K562 (cell line): ENCODE measurements at regions not wholly inside any gene's neighbourhood (a gene's known extent, or its start where the extent isn't known, plus 50 kb on each side); places are given as distances from the start of the nearest gene placed in this dataset.

Experiments
- BMI1 ChIP-seq: fragments of 150-350 bp; IDR thresholded peaks from 2 replicates; pipeline ENCODE4 v1.6.1; 2014; ENCODE audit warnings: low read length
- DDX20 ChIP-seq: fragments of 450-650 bp; IDR thresholded peaks from 2 replicates; pipeline ENCODE4 v1.6.1; 2016; ENCODE audit warnings: missing genetic modification characterization, low read depth, mild to moderate bottlenecking, missing compliant biosample characterization, moderate library complexity
- KLF6 ChIP-seq: fragments of 250-450 bp; sonication (Bioruptor Pico); IDR thresholded peaks from 2 replicates; pipeline ENCODE4 v1.4.0; 2020; ENCODE audit warnings: mild to moderate bottlenecking, moderate library complexity, borderline replicate concordance
- MAX ChIP-seq: sonication (generic); formaldehyde crosslinking; IDR thresholded peaks from 2 replicates; pipeline ENCODE4 v1.9.0; 2022; ENCODE audit warnings: mild to moderate bottlenecking, missing genetic modification reagents
- MNT ChIP-seq, 2 experiments: fragments of 450-650 bp; conservative IDR thresholded peaks; 2 replicates each; pipeline ENCODE4 v1.6.1; 2017; ENCODE audit warnings: mild to moderate bottlenecking in 2 of 2, moderate library complexity in 2 of 2
- PHF8 ChIP-seq: fragments of 200-600 bp; sonication (generic); IDR thresholded peaks from 2 replicates; pipeline ENCODE4 v1.6.1; 2012; ENCODE audit warnings: mixed run types, mild to moderate bottlenecking, inconsistent platforms, low read length, moderate library complexity, borderline replicate concordance
- RBM22 ChIP-seq: fragments of 200-400 bp; formaldehyde crosslinking; IDR thresholded peaks from 2 replicates; pipeline ENCODE4 v1.6.1; 2018; ENCODE audit warnings: low read length, low read depth; ENCODE audit not compliant: poor library complexity, severe bottlenecking
- RFX5 ChIP-seq: IDR thresholded peaks from 2 replicates; pipeline ENCODE4 v1.6.1; 2011; ENCODE audit warnings: low read depth, mild to moderate bottlenecking, improper control_type of control experiment, low read length
- ZNF436 ChIP-seq: fragments of 250-450, 450-650 bp; sonication (Bioruptor Pico); formaldehyde crosslinking; IDR thresholded peaks from 2 replicates; pipeline ENCODE4 v1.7.0; 2020; ENCODE audit warnings: mild to moderate bottlenecking

- TF ChIP-seq ZNF436 (CRISPR knock-in tag) (no peak), RFX5 (no peak), RBM22 (no peak), BMI1 (no peak), KLF6 (no peak), MAX (CRISPR knock-in tag) (no peak), DDX20 (tag) (no peak), PHF8 (no peak), MNT (conservative IDR thresholded peaks at IDR 0.05) (no peak)
Measured at GRCh38 chr3:182525766-182526374, 267.4 kb upstream of the ATP11B start.
